Activated CD4-positive, alpha-beta T cell treated with anti-CD3 and anti-CD28 coated beads, Interleukin-2, Interleukin-4, amounts not matched to agents 100 ng/mL and 50 ng/mL, durations not matched to agents 16 hours and 8 hours (primary cell): ENCODE measurements at regions not wholly inside any gene's neighbourhood (a gene's known extent, or its start where the extent isn't known, plus 50 kb on each side); places are given as distances from the start of the nearest gene placed in this dataset.

Experiments
- DNase-seq: peaks from one replicate; pipeline ENCODE4 v3.0.0-alpha.2; 2020; ENCODE audit warnings: low spot score

- DNase-seq = no peak
Measured at GRCh38 chr18:6609666-6610264, 119.8 kb upstream of the ARHGAP28 start.

GRCh38 chr18:6610466-6610865 lies 119.0 kb upstream of the ARHGAP28 start:
- no peak for DNase-seq

GRCh38 chr18:6613581-6613980 lies 115.9 kb upstream of the ARHGAP28 start:
- no peak for DNase-seq

- DNase-seq = no peak
Measured at GRCh38 chr18:6614952-6615351, 114.6 kb upstream of the ARHGAP28 start.

GRCh38 chr18:6616981-6617380 lies 112.5 kb upstream of the ARHGAP28 start:
- DNase-seq = no peak

- DNase-seq = no peak
Measured at GRCh38 chr18:6621437-6621836, 108.1 kb upstream of the ARHGAP28 start.

GRCh38 chr18:6623278-6623677 lies 106.2 kb upstream of the ARHGAP28 start:
- DNase-seq = no peak

GRCh38 chr18:6624271-6624660 lies 105.2 kb upstream of the ARHGAP28 start:
- no peak for DNase-seq

GRCh38 chr18:6624661-6625311 lies 104.7 kb upstream of the ARHGAP28 start:
- no peak for DNase-seq

- no peak for DNase-seq
Measured at GRCh38 chr18:6625481-6625880, 104.0 kb upstream of the ARHGAP28 start.

- no peak for DNase-seq
Measured at GRCh38 chr18:6626457-6626856, 103.1 kb upstream of the ARHGAP28 start.

GRCh38 chr18:6627645-6628044 lies 101.9 kb upstream of the ARHGAP28 start:
- DNase-seq = no peak

GRCh38 chr18:6628187-6628586 lies 101.3 kb upstream of the ARHGAP28 start:
- DNase-seq = no peak

- DNase-seq = no peak
Measured at GRCh38 chr18:6629635-6630140, 99.8 kb upstream of the ARHGAP28 start.

GRCh38 chr18:6633310-6633709 lies 96.2 kb upstream of the ARHGAP28 start:
- no peak for DNase-seq

GRCh38 chr18:6636091-6636490 lies 93.4 kb upstream of the ARHGAP28 start:
- no peak for DNase-seq

GRCh38 chr18:6638447-6638846 lies 91.1 kb upstream of the ARHGAP28 start:
- DNase-seq = no peak

- no peak for DNase-seq
Measured at GRCh38 chr18:6639305-6639704, 90.2 kb upstream of the ARHGAP28 start.

- DNase-seq = no peak
Measured at GRCh38 chr18:6644836-6645627, 84.5 kb upstream of the ARHGAP28 start.

GRCh38 chr18:6646801-6647200 lies 82.7 kb upstream of the ARHGAP28 start:
- DNase-seq = no peak

- no peak for DNase-seq
Measured at GRCh38 chr18:6648581-6648980, 80.9 kb upstream of the ARHGAP28 start.

GRCh38 chr18:6649421-6650126 lies 79.9 kb upstream of the ARHGAP28 start:
- DNase-seq = no peak

GRCh38 chr18:6650127-6650507 lies 79.4 kb upstream of the ARHGAP28 start:
- DNase-seq = no peak
